ENCODE measurements at regions not wholly inside any gene's neighbourhood (a gene's known extent, or its start where the extent isn't known, plus 50 kb on each side); places are given as distances from the start of the nearest gene placed in this dataset.
"Not testable (repeated sequence)": the region's sequence is repeated elsewhere in the genome, so short reads cannot be mapped to it uniquely, and the experiment has no call there.

DNA sequence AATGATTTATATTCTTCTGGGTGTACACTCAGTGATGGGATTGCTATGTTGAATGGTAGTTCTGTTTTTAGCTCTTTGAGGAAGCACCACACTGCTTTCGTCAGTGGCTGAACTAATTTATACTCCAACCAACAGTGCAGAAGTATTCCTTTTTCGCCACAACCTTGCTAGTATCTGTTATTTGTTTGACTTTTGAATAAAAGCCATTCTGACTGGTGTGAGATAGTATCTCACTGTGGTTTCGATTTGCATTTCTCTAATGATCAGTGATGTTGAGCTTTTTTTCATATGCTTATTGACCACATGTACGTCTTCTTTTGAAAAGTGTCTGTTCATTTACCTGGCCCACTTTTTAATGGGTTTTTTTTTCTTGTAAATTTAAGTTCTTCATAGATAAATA, 583.8 kb upstream of the ARID1B start:
- Histone ChIP-seq H3K4me1 (replicated peaks) (no peaks in the 10 kb centered on the region), H3K4me3 (no peak overlapping the region), H3K9me3 (no peaks in the 10 kb centered on the region), H3K36me3 (no peaks in the 10 kb centered on the region), H3K27ac (no peak overlapping the region), H3K27me3 (replicated peaks; ENCODE audit: insufficient read depth) (no peaks in the 10 kb centered on the region)
- DNase-seq (ENCODE audit: low spot score): no peak
- TF ChIP-seq CTCF (IDR thresholded peaks at IDR 0.05) (no peak), POLR2A (IDR thresholded peaks at IDR 0.05) (no peak), POLR2AphosphoS5 (IDR thresholded peaks at IDR 0.05) (no peak)
- intact Hi-C loops (cut with DNase I): no loop called here
- WGBS: 89% methylated on average over 4 of the region's 4 CpGs

GRCh38 chr6:156191895-156192294, 585.3 kb upstream of the ARID1B start:
- Histone ChIP-seq H3K27ac (no peak overlapping the region), H3K4me3 (no peak overlapping the region), H3K36me3 (no peaks in the 10 kb centered on the region), H3K9me3 (no peaks in the 10 kb centered on the region), H3K4me1 (replicated peaks) (no peaks in the 10 kb centered on the region), H3K27me3 (replicated peaks; ENCODE audit: insufficient read depth) (no peaks in the 10 kb centered on the region)
- TF ChIP-seq POLR2A (IDR thresholded peaks at IDR 0.05) (no peak), CTCF (IDR thresholded peaks at IDR 0.05) (no peak), POLR2AphosphoS5 (IDR thresholded peaks at IDR 0.05) (no peak)
- WGBS: 69% methylated on average over 3 of the region's 3 CpGs
- no peak for DNase-seq (ENCODE audit: low spot score)
- intact Hi-C loops (cut with DNase I): no loop called here

- H3K27ac ChIP-seq; H3K4me1 ChIP-seq (replicated peaks); intact Hi-C loops (cut with DNase I); DNase-seq (ENCODE audit: low spot score); H3K9me3 ChIP-seq; H3K27me3 ChIP-seq (replicated peaks; ENCODE audit: insufficient read depth); H3K4me3 ChIP-seq; H3K36me3 ChIP-seq: not testable (repeated sequence)
Measured at GRCh38 chr6:156191390-156191789, 585.8 kb upstream of the ARID1B start.

DNA sequence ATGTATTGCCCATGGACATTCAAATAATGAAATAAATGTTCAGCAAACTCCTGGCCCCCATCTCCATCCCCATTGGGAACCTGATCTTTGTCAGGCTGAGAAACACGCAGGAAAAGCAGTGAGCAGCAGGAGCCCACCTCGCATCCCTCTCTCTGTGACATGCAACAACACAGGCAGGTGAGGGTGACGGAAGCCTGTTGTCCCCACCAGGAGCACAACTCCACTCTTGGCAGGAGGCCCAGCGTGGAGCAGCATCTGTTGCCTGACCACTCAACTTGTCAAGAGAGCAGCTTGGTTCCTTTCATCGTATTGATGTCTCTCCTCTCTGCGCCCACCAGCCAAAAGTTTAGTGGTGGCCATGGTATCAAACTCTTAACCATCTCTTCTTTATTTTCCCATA, 586.9 kb upstream of the ARID1B start:
- 75% methylated on average over 6 of the region's 6 CpGs for WGBS
- TF ChIP-seq POLR2A (IDR thresholded peaks at IDR 0.05) (no peak), POLR2AphosphoS5 (IDR thresholded peaks at IDR 0.05) (no peak), CTCF (IDR thresholded peaks at IDR 0.05) (no peak)
- Histone ChIP-seq H3K27ac (no peak overlapping the region), H3K9me3 (no peaks in the 10 kb centered on the region), H3K4me1 (replicated peaks) (no peaks in the 10 kb centered on the region), H3K27me3 (replicated peaks; ENCODE audit: insufficient read depth) (no peaks in the 10 kb centered on the region), H3K4me3 (no peak overlapping the region), H3K36me3 (no peaks in the 10 kb centered on the region)
- no peak for DNase-seq (ENCODE audit: low spot score)
- intact Hi-C loops (cut with DNase I): no loop called here

DNA sequence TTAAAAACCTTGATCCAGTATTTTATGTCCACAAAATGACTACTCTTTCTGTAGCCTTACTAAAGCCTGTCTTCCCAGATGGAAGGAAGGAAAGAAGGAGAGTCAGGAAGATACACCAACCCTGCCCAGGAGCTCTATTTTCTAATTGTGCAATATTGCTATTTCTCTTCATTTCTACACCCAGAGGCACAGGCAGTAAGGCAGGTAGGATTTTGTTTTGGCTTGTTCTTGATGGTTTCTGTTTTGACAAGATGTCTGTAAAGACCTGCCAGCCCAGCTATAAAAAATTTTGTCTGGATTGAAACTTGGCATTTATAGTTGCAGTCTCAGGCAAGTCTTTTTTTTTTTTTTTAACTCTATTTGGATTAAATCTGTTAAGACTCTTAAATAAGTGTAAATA, 587.5 kb upstream of the ARID1B start:
- intact Hi-C loops (cut with DNase I): no loop called here
- H3K27me3 ChIP-seq (replicated peaks; ENCODE audit: insufficient read depth): no peaks in the 10 kb centered on the region
- TF ChIP-seq POLR2A (IDR thresholded peaks at IDR 0.05): no peak
- TF ChIP-seq POLR2AphosphoS5 (IDR thresholded peaks at IDR 0.05): peak; percentile 40
- no peak for TF ChIP-seq CTCF (IDR thresholded peaks at IDR 0.05)
- H3K4me1 ChIP-seq (replicated peaks): no peaks in the 10 kb centered on the region
- DNase-seq (ENCODE audit: low spot score): no peak
- no peaks in the 10 kb centered on the region for H3K36me3 ChIP-seq
- no peak overlapping the region for H3K4me3 ChIP-seq
- no peak overlapping the region for H3K27ac ChIP-seq
- H3K9me3 ChIP-seq: no peaks in the 10 kb centered on the region

DNA sequence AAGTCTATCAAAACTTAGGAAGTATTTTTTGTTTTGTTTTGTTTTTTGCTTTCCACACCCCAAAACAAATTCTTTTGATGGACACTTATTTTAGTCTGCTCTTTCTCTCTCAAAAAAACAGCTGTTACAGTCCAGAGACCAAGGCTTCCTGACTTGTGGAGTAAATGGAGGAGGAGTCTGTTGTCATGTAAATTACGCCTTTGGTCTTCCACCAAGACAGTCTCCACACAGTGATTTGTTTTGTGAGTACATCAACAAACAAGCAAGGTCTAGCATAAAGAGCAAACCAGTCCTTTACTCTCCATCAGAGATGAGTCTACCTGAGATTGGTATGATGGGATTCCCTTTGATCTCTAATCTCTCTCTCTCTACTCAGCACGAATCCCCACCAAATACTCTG, 588.0 kb upstream of the ARID1B start:
- Histone ChIP-seq H3K27me3 (replicated peaks; ENCODE audit: insufficient read depth) (no peaks in the 10 kb centered on the region), H3K4me1 (replicated peaks) (no peaks in the 10 kb centered on the region), H3K4me3 (no peak overlapping the region), H3K27ac (no peak overlapping the region), H3K36me3 (no peaks in the 10 kb centered on the region), H3K9me3 (no peaks in the 10 kb centered on the region)
- intact Hi-C loops (cut with DNase I): no loop called here
- no peak for DNase-seq (ENCODE audit: low spot score)
- 62% methylated on average over 2 of the region's 2 CpGs for whole genome bisulfite sequencing
- TF ChIP-seq POLR2AphosphoS5 (IDR thresholded peaks at IDR 0.05) (no peak), POLR2A (IDR thresholded peaks at IDR 0.05) (no peak), CTCF (IDR thresholded peaks at IDR 0.05) (no peak)

All from prostate gland (tissue), 2 donors.